HUES64 (cell line): ENCODE measurements at regions not wholly inside any gene's neighbourhood (a gene's known extent, or its start where the extent isn't known, plus 50 kb on each side); places are given as distances from the start of the nearest gene placed in this dataset.
A peak's percentile ranks its signal among the peaks of the same experiment; 100 is the strongest.

ENCODE experiments used
- H3K27ac ChIP-seq: 2 replicates; pipeline ENCODE4 v1.7.0; 2013; ENCODE audit warnings: low read depth, low read length, inconsistent platforms
- H3K27me3 ChIP-seq: 2 replicates; pipeline ENCODE4 v1.6.1; 2013; ENCODE audit warnings: mild to moderate bottlenecking, low read length; ENCODE audit not compliant: insufficient read depth
- H3K36me3 ChIP-seq: 2 replicates; pipeline ENCODE4 v1.6.1; 2013; ENCODE audit warnings: mild to moderate bottlenecking, low read length; ENCODE audit not compliant: insufficient read depth
- H3K4me1 ChIP-seq: 2 replicates; pipeline ENCODE4 v1.6.1; 2013; ENCODE audit warnings: mild to moderate bottlenecking, low read length, moderate library complexity; ENCODE audit not compliant: insufficient read depth
- H3K4me3 ChIP-seq: 2 replicates; pipeline ENCODE4 v1.5.1; 2013; ENCODE audit warnings: mild to moderate bottlenecking, low read length, moderate library complexity
- H3K9ac ChIP-seq: 2 replicates; pipeline ENCODE4 v1.6.1; 2013; ENCODE audit warnings: mild to moderate bottlenecking, low read depth, low read length
- H3K9me3 ChIP-seq: 2 replicates; pipeline ENCODE4 v1.6.1; 2013; ENCODE audit warnings: low read depth, low read length; ENCODE audit not compliant: insufficient read depth
- WGBS: fragments of 150-250, 120-280 bp; methylation state at CpG from one replicate; pipeline ENCODE4 v1.1.7; 2013; ENCODE audit warnings: missing lambda C conversion rate; 5-methylcytosine and 5-hydroxymethylcytosine counted together

DNA sequence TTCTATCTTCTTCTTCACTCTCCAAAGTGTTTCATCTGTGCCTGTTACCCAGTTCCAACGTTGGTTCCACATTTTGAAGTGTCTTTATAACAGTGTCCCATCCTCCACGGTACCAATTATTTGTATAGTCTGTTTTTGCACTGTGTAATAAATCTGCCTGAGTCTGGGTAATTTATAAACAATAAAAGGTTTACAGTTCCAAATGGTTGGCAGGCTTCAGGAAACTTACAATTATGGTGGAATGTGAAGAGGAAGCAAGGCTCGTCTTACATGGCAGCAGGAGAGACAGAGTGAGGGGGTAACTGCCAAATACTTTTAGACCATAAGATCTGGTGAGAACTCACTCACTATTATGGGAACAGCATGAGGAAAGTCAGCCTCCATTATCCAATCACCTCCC is 465.4 kb upstream of the CDH9 start:
- H3K4me1 ChIP-seq, result no peaks in the 10 kb centered on the region
- H3K27me3 ChIP-seq, result no peaks in the 10 kb centered on the region
- no peaks in the 10 kb centered on the region for H3K36me3 ChIP-seq
- 93% methylated on average over 3 of the region's 3 CpGs for WGBS
- H3K9me3 ChIP-seq, result no peaks in the 10 kb centered on the region
- no peak overlapping the region for H3K9ac ChIP-seq
- H3K4me3 ChIP-seq, result no peak overlapping the region
- no peak overlapping the region for H3K27ac ChIP-seq

DNA sequence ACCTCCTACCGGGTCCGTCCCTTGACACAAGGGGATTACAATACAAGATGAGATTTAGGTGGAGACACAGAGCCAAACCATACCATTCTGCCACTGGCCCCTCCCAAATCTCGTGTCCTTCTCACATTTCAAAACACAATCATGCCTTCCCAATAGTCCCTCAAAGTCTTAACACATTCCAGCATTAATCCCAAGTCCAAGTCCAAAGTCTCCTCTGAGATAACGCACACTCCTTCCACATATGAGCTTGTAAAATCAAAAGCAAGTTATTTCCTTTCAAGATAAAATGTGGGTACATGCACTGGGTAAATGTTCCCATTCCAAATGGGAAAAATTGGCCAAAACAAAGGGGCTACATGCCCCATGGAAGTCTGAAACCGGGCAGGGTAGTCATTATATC is 463.9 kb upstream of the CDH9 start:
- WGBS, result 72% methylated on average over 5 of the region's 5 CpGs

DNA sequence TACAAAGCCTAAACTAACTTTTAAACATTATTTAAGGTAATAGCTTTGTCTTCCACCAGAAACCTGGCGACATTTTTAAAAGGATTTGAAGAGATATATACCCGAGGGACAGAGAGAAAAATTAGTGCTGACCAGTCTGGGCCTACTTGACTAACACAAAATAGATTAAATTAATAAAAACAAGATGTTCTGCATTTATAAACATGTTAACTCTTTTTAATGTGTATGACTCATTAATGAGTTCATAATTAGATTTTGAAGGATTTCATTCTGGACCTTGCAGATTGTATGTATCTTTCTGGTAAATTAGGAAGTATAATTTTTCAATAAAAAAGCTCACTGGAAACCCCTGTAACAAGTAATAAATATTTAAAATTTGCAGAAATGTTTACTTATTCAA is 459.1 kb upstream of the CDH9 start:
- Histone ChIP-seq H3K27me3 (no peaks in the 10 kb centered on the region), H3K9me3 (no peaks in the 10 kb centered on the region), H3K9ac (no peak overlapping the region), H3K27ac (no peak overlapping the region), H3K4me1 (no peaks in the 10 kb centered on the region), H3K36me3 (no peaks in the 10 kb centered on the region), H3K4me3 (no peak overlapping the region)
- WGBS, result 95% methylated on average over 2 of the region's 2 CpGs

More for the DNA sequence above, 463.9 kb upstream of the CDH9 start:
- H3K27ac ChIP-seq, result no peak overlapping the region
- H3K27me3 ChIP-seq, result no peaks in the 10 kb centered on the region
- H3K4me3 ChIP-seq, result no peak overlapping the region
- no peak overlapping the region for H3K9ac ChIP-seq
- H3K4me1 ChIP-seq, result no peaks in the 10 kb centered on the region
- no peaks in the 10 kb centered on the region for H3K36me3 ChIP-seq
- no peaks in the 10 kb centered on the region for H3K9me3 ChIP-seq

DNA sequence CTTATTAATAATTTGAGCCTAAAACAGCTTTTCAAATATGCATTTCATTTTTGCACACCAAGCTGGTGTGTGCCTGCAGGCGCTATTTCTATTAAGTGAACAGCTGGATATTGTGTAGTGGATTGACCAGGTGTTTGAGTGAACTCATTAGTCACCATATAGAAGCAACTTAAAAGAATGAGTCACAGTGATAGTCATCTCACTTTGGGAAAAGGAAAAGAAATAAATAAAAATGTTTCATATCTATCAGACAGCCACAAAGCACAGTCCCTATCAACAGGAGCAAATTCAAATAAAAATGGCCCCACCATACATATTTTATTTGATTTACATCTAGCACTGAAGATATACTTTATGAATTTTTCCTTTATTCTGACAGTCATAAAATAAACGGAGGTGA is 456.5 kb upstream of the CDH9 start:
- Histone ChIP-seq H3K4me3 (no peak overlapping the region), H3K27me3 (no peaks in the 10 kb centered on the region), H3K4me1 (no peaks in the 10 kb centered on the region), H3K9ac (no peak overlapping the region), H3K36me3 (no peaks in the 10 kb centered on the region), H3K9me3 (no peaks in the 10 kb centered on the region), H3K27ac (no peak overlapping the region)
- 100% methylated on average over 1 of the region's 2 CpGs for WGBS

DNA sequence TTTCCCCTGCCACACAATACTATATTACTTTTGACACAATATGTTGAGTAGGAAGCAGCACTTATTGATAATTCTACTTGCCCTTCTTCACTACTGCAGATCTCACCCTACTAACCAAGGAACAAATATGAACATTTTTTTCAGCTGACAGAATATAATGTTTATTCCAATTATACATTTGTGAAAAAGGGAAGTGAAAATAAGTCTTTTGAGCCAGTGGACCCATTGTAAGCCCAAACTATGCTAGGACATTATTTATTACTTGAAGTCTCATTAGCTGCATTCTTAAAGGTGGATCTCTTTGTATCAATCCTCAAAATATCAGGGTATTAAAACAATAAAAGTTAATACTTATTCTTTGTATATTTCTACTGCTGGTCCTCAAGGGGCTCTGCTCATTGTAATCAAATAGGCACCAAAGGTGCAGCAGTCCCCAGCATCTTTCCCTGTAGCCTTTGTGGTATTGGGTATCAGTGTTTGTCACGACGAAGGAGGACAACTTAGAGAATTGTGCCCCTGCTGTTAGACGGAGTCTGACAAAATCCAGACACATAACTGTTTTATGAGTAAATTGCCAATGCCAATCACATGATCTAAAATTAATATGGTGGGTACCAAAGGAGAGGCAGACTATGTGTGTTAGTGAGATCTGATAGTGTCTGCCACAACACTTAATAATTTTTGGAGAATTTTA is 453.5 kb upstream of the CDH9 start:
- Histone ChIP-seq H3K9me3 (no peaks in the 10 kb centered on the region), H3K4me1 (no peaks in the 10 kb centered on the region), H3K27me3 (no peaks in the 10 kb centered on the region), H3K36me3 (no peaks in the 10 kb centered on the region), H3K9ac (no peak overlapping the region), H3K27ac (no peak overlapping the region), H3K4me3 (no peak overlapping the region)
- WGBS, result 73% methylated on average over 3 of the region's 3 CpGs

DNA sequence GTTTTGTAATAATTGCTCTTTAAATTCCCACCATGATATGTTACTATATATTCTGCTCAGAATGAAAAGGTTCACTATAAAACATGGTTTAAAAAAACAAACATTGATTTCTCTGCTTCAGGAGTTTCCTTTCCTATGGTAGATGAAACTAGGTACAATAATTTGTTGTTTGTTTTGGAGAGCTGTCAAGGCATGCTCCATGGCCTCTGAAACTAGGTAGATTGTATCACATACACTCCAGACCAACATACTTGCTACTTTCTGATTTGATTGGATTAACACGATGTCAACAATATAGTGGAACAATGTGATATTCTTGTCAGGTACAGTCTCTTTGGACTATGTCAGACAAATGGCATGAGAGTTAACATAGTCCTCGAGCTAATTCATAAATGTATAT is 452.7 kb upstream of the CDH9 start:
- H3K27ac ChIP-seq, result no peak overlapping the region

DNA sequence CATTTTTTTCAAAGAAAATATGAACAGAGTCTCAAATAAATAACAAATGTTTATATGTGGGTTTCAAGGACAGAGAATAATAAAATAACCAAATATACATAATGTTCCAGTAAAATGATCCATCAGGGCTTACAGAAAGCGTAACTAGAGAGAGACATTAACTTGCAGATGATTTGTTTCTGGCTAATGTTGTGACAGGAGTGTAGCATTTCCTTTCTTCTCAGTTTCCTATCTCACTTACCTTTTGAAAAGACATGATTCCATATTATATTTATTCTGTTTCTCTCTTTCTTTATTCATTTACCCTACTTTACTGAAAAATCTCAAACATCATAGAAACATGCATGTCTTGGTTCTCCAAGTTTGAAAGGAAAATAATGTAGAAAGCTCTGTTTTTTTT is 451.3 kb upstream of the CDH9 start:
- no peak overlapping the region for H3K4me3 ChIP-seq
- H3K9ac ChIP-seq, result no peak overlapping the region
- no CpG with 5 or more reads among the region's 1 CpG for WGBS

More for the DNA sequence above, 452.7 kb upstream of the CDH9 start:
- no peaks in the 10 kb centered on the region for H3K27me3 ChIP-seq
- H3K4me3 ChIP-seq, result no peak overlapping the region
- H3K9me3 ChIP-seq, result no peaks in the 10 kb centered on the region
- H3K4me1 ChIP-seq, result no peaks in the 10 kb centered on the region
- WGBS, result 75% methylated on average over 1 of the region's 2 CpGs
- no peaks in the 10 kb centered on the region for H3K36me3 ChIP-seq
- no peak overlapping the region for H3K9ac ChIP-seq

DNA sequence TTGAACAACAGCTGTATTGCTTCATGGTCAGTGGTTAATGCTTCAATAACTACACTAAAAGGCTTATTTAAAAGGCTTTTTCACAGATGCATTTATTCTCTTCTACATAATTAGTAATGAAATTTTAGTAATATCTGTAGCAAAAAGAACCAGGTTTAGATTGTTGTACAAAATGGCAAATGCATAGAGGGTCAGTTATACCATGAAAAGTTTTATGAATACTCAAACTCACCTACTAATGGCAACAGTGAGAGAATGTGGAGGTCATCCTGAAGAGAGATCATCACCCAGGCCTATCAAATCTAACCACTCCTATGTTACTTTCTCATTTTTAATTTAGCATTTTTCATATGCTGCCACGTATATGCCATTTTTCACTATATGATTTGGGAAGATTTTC is 444.3 kb upstream of the CDH9 start:
- H3K4me1 ChIP-seq, result no peaks in the 10 kb centered on the region
- H3K9ac ChIP-seq, result no peak overlapping the region
- H3K4me3 ChIP-seq, result no peak overlapping the region
- no CpG with 5 or more reads among the region's 1 CpG for WGBS
- H3K27me3 ChIP-seq, result no peaks in the 10 kb centered on the region
- peaks cover 8% of the 10 kb centered on the region; the same call in 1 of the 2 replicates for H3K9me3 ChIP-seq
- H3K36me3 ChIP-seq, result peaks cover 34% of the 10 kb centered on the region
- H3K27ac ChIP-seq, result no peak overlapping the region

More for the DNA sequence above, 451.3 kb upstream of the CDH9 start:
- no peaks in the 10 kb centered on the region for H3K36me3 ChIP-seq
- no peaks in the 10 kb centered on the region for H3K9me3 ChIP-seq
- H3K27me3 ChIP-seq, result no peaks in the 10 kb centered on the region
- no peaks in the 10 kb centered on the region for H3K4me1 ChIP-seq
- H3K27ac ChIP-seq, result no peak overlapping the region

DNA sequence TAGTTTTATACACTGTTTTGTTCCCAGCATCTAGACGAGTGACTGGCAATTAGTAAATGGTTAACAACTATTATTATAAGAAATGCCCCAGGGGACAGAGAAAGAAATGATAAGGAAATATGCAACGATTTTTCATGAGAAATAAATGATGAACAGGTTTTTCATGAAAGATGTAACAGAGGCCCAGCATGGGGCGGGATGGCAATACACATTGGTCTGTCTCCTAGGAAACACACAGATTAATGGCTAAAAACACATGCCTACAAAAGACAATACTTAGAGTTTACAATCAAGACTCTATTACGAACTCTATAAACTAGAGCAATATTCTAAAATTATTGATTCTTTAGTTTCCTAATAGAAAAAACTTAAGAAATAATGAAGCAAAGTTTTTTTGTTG is 441.5 kb upstream of the CDH9 start:
- Histone ChIP-seq H3K36me3 (peaks cover 62% of the 10 kb centered on the region), H3K27ac (no peak overlapping the region), H3K4me1 (no peaks in the 10 kb centered on the region), H3K9ac (no peak overlapping the region), H3K4me3 (no peak overlapping the region), H3K27me3 (no peaks in the 10 kb centered on the region), H3K9me3 (peaks cover 36% of the 10 kb centered on the region)
- WGBS, result 81% methylated on average over 3 of the region's 4 CpGs

DNA sequence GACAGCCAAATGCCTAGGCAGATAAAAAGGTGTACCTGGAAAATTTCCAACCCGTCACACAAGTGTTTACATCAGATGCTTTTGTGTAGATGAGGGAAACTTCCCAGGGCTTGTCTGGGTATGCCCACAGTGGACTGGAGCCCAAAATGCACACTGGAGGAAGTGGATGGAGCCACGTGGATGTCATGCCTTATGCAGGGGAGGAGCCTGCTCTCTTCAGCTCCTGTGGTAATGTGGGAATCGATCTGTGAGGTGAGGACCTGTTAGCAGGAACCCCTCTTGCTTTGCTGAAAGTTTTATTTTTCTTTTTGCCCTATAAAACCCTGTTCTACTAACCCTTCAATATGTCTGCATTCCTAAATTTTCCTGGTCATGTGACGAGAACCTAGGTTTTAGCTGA is 439.2 kb upstream of the CDH9 start:
- Histone ChIP-seq H3K4me3 (no peak overlapping the region), H3K9me3 (peaks cover 42% of the 10 kb centered on the region), H3K27ac (no peak overlapping the region), H3K9ac (no peak overlapping the region), H3K27me3 (no peaks in the 10 kb centered on the region), H3K36me3 (peaks cover 70% of the 10 kb centered on the region), H3K4me1 (no peaks in the 10 kb centered on the region)
- 97% methylated on average over 4 of the region's 4 CpGs for WGBS

DNA sequence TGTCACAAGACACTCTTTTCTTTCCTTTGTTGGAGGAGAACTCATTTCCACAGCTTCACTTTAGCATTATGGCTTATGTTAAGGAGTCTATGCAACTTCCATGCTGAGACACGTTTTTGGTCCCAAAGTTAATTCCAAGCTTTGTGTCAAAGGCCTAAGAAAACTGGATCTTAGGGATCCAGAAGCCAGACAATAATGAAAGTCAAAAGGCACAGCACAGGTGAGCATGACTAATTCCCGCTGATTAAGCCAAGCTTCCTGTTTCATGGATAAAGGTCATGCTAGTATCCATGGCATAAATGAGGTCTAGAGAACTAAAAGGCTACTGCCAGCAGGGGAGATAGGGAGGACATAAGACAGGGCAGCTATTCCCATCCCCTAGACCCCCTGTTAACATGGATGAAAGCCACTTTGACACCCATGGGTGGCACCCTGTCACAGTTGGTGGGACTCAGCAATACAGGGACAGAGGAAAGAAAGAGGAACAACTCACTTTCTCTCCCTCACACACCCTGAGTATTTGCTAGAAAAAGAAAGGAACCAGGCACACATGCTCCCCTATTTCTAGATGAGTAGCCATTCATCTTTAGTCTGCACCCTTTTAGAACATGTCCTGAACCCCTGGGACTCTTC is 438.1 kb upstream of the CDH9 start:
- Histone ChIP-seq H3K4me1 (peaks cover 4% of the 10 kb centered on the region), H3K9ac (no peak overlapping the region), H3K27me3 (no peaks in the 10 kb centered on the region), H3K9me3 (peaks cover 42% of the 10 kb centered on the region), H3K36me3 (peaks cover 62% of the 10 kb centered on the region), H3K4me3 (0 out of 2 replicates have a peak overlapping the region, but pooled peaks have one; percentile 74), H3K27ac (no peak overlapping the region)
- WGBS, result 95% methylated on average over 2 of the region's 2 CpGs
